ENCODE measurements at regions not wholly inside any gene's neighbourhood (a gene's known extent, or its start where the extent isn't known, plus 50 kb on each side); places are given as distances from the start of the nearest gene placed in this dataset.

- H4K20me1 ChIP-seq (ENCODE audit: insufficient read depth, low read length) = no peaks in the 10 kb centered on the region
- no peaks in the 10 kb centered on the region for H3K36me3 ChIP-seq (ENCODE audit: insufficient read depth, low read length)
- no peak overlapping the region for H2AFZ ChIP-seq (ENCODE audit: low read length)
- TF ChIP-seq CTCF (IDR thresholded peaks at IDR 0.05; ENCODE audit: extremely low read depth, low read depth, low read length) = no peak
- no peak for DNase-seq (ENCODE audit: insufficient read length, low spot score, missing footprints)
- no peak overlapping the region for H3K27ac ChIP-seq (ENCODE audit: low read depth, low read length)
- H3K27me3 ChIP-seq (ENCODE audit: insufficient read depth, low read length) = no peaks in the 10 kb centered on the region
- no peak overlapping the region for H3K4me3 ChIP-seq (ENCODE audit: insufficient read depth, low read length)
- no peaks in the 10 kb centered on the region for H3K4me1 ChIP-seq (ENCODE audit: insufficient read depth, low read length)
- no peak overlapping the region for H3K4me2 ChIP-seq (ENCODE audit: insufficient read depth, low read length)
- no peaks in the 10 kb centered on the region for H3K79me2 ChIP-seq (ENCODE audit: insufficient read depth, low read length)
- no peaks in the 10 kb centered on the region for H3K9me3 ChIP-seq (ENCODE audit: low read depth, low read length)
These were observed 324.4 kb downstream of the ADGRL2 start for GRCh38 chr1:82125119-82125518.

- DNase-seq (ENCODE audit: insufficient read length, low spot score, missing footprints) = no peak
- Histone ChIP-seq H4K20me1 (ENCODE audit: insufficient read depth, low read length) (no peaks in the 10 kb centered on the region), H3K27me3 (ENCODE audit: insufficient read depth, low read length) (no peaks in the 10 kb centered on the region), H3K4me3 (ENCODE audit: insufficient read depth, low read length) (no peak overlapping the region), H2AFZ (ENCODE audit: low read length) (no peak overlapping the region), H3K4me1 (ENCODE audit: insufficient read depth, low read length) (no peaks in the 10 kb centered on the region), H3K9me3 (ENCODE audit: low read depth, low read length) (no peaks in the 10 kb centered on the region), H3K27ac (ENCODE audit: low read depth, low read length) (no peak overlapping the region), H3K36me3 (ENCODE audit: insufficient read depth, low read length) (no peaks in the 10 kb centered on the region), H3K79me2 (ENCODE audit: insufficient read depth, low read length) (no peaks in the 10 kb centered on the region), H3K4me2 (ENCODE audit: insufficient read depth, low read length) (no peak overlapping the region)
- no peak for TF ChIP-seq CTCF (IDR thresholded peaks at IDR 0.05; ENCODE audit: extremely low read depth, low read depth, low read length)
These were observed 320.7 kb downstream of the ADGRL2 start for GRCh38 chr1:82121421-82121820.

- Histone ChIP-seq H2AFZ (ENCODE audit: low read length) (no peak overlapping the region), H3K4me2 (ENCODE audit: insufficient read depth, low read length) (no peak overlapping the region), H3K79me2 (ENCODE audit: insufficient read depth, low read length) (no peaks in the 10 kb centered on the region), H3K27me3 (ENCODE audit: insufficient read depth, low read length) (no peaks in the 10 kb centered on the region), H3K36me3 (ENCODE audit: insufficient read depth, low read length) (no peaks in the 10 kb centered on the region), H3K9me3 (ENCODE audit: low read depth, low read length) (no peaks in the 10 kb centered on the region), H4K20me1 (ENCODE audit: insufficient read depth, low read length) (no peaks in the 10 kb centered on the region), H3K4me3 (ENCODE audit: insufficient read depth, low read length) (no peak overlapping the region), H3K4me1 (ENCODE audit: insufficient read depth, low read length) (no peaks in the 10 kb centered on the region), H3K27ac (ENCODE audit: low read depth, low read length) (no peak overlapping the region)
- no peak for TF ChIP-seq CTCF (IDR thresholded peaks at IDR 0.05; ENCODE audit: extremely low read depth, low read depth, low read length)
- DNase-seq (ENCODE audit: insufficient read length, low spot score, missing footprints) = no peak
These were observed 315.4 kb downstream of the ADGRL2 start for GRCh38 chr1:82116105-82116504.

GRCh38 chr1:82114887-82115286 is 314.2 kb downstream of the ADGRL2 start:
- Histone ChIP-seq H4K20me1 (ENCODE audit: insufficient read depth, low read length) (no peaks in the 10 kb centered on the region), H3K9me3 (ENCODE audit: low read depth, low read length) (no peaks in the 10 kb centered on the region), H3K27ac (ENCODE audit: low read depth, low read length) (no peak overlapping the region), H3K4me3 (ENCODE audit: insufficient read depth, low read length) (no peak overlapping the region), H3K4me1 (ENCODE audit: insufficient read depth, low read length) (no peaks in the 10 kb centered on the region), H2AFZ (ENCODE audit: low read length) (no peak overlapping the region), H3K27me3 (ENCODE audit: insufficient read depth, low read length) (no peaks in the 10 kb centered on the region), H3K4me2 (ENCODE audit: insufficient read depth, low read length) (no peak overlapping the region), H3K36me3 (ENCODE audit: insufficient read depth, low read length) (no peaks in the 10 kb centered on the region), H3K79me2 (ENCODE audit: insufficient read depth, low read length) (no peaks in the 10 kb centered on the region)
- TF ChIP-seq CTCF (IDR thresholded peaks at IDR 0.05; ENCODE audit: extremely low read depth, low read depth, low read length) = no peak
- DNase-seq (ENCODE audit: insufficient read length, low spot score, missing footprints) = no peak
